Activated CD4-positive, alpha-beta T cell treated with anti-CD3 and anti-CD28 coated beads, Interleukin-2, Interleukin-6, amounts not matched to agents 100 ng/mL and 50 ng/mL, durations not matched to agents 16 hours and 8 hours (primary cell): ENCODE measurements at regions not wholly inside any gene's neighbourhood (a gene's known extent, or its start where the extent isn't known, plus 50 kb on each side); places are given as distances from the start of the nearest gene placed in this dataset.
"Not testable (repeated sequence)": the region's sequence is repeated elsewhere in the genome, so short reads cannot be mapped to it uniquely, and the experiment has no call there.

Experiments
- DNase-seq: peaks from one replicate; pipeline ENCODE4 v3.0.0-alpha.2; 2020

DNA sequence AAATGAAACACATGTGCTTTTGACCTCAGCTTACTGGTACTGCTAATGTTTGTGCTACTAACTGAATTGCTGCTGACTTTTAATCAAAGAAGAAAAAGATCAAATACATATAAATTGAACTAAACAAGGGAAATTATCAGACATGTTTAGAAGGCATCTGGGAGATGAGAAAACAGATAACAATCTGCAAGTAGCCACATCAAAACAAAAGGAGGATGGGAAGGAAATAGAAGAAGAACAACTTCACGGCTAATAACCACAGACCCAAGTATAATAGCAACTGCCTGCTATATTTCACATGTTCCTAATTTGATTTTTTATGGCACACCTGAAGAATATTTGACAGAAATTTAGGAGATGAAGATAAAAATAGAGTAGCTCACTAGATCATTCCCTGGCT, 542.6 kb upstream of the SYT4 start:
- DNase-seq: no peak

DNA sequence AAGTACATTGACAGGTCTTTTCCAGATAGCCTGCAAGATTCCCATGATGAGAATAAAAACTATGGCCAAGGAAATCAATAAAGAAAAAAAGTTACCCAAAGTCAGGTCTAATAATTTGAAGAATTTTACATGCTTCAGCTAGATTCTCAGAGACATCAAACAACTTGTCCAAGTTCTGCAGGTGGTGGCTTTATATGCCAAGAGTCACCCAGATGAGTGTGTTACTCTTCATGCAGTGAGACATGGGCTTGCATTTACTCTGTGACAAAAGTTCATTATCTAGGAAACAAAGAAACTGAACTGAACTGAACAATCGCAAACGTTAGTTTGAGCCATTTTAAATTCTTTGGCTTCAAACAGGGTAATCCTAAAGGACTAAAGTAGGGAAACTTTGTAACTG, 548.5 kb upstream of the SYT4 start:
- no peak for DNase-seq

DNA sequence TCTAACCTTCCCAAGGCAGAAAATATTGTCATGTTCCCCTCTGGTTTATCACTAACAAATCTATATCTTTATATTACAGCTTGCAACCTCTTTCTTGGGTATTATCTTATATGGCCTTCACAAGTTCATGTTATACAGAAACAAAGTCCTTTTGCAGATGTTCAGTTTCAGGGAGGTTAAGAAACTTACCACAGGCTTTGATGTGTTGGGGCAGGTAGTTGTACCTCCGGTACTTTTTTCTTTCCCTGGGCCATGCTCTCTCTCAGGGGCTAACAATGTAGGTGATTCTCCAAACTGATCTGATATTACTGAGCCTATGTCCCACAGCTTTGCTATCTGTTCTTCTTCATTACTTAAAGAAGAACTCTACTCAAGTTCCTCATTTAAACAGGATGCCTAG, 548.9 kb upstream of the SYT4 start:
- DNase-seq: no peak

DNA sequence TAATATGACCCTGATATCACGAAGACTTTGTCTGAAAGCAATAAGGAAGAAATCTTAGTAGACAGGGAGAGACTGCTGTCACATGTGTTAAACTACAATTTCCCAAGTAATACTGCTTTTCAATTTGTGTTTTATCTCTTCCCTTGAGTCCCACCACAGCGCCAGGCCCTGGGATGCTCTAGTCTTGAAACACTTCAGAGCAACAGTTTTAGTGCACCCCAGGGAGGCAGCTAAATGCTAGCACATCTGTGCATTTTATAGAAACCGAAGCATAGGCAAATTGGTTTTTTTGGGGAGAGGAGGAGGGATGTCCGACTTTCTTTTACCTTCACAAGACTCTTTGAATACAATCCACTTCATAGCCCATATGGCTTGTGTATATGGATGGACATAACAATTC, 550.0 kb upstream of the SYT4 start:
- no peak for DNase-seq

DNA sequence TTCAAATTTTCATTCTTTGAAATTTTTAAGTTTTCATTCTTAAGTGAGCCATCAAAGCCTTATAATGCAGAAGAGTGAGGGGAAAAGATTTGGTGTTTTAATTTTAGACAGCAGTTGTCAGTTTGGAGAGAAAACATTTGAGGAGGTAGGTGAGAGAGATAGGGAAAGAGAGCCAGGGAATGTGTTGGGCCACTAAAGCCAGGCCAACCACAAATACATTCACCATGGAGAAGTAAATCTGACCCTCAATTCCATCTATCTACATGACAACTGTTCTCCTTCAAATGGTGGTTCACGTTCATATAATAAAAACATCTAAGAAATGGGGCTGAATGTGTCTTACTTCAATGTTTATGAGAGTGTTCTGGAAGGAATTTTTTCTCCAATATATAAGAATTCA, 553.0 kb upstream of the SYT4 start:
- DNase-seq: no peak

DNA sequence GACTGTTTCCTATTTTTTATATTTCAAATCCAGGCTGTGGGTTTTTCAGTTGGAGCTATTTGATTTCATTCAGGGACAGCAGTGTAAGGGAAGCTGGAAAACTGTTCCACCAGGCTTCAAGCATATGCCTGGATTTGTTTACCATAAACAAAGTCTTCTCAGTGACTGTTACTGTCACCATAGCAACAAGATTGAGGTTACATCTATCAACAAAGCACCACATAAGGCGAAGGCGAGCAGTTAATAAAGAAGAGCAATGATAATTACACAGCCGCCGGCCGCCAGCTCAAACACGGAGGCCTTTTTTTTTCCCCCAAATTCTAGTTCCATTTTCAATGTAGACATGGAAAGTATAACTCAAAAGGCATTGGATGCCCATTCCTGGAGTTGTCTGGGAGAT, 553.7 kb upstream of the SYT4 start:
- DNase-seq: no peak

DNA sequence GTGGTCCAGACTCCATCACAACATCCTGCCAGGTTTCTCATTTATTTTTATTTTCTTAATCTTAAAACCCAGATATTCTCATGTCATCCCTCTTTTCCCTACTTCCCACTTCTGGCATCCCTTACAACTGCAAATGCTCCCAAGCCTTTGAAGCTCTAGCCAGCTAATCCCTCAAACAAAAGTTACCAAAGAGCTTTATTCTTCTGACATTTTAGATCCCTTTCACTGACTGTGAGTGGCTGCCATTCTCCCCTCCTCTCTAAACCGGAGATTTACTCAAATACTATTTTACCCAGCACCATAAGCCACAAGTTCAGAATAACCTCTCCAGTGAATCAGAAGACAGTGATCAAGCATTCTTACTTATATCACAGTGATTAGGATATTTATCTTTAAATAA, 569.0 kb upstream of the SYT4 start:
- no peak for DNase-seq

DNA sequence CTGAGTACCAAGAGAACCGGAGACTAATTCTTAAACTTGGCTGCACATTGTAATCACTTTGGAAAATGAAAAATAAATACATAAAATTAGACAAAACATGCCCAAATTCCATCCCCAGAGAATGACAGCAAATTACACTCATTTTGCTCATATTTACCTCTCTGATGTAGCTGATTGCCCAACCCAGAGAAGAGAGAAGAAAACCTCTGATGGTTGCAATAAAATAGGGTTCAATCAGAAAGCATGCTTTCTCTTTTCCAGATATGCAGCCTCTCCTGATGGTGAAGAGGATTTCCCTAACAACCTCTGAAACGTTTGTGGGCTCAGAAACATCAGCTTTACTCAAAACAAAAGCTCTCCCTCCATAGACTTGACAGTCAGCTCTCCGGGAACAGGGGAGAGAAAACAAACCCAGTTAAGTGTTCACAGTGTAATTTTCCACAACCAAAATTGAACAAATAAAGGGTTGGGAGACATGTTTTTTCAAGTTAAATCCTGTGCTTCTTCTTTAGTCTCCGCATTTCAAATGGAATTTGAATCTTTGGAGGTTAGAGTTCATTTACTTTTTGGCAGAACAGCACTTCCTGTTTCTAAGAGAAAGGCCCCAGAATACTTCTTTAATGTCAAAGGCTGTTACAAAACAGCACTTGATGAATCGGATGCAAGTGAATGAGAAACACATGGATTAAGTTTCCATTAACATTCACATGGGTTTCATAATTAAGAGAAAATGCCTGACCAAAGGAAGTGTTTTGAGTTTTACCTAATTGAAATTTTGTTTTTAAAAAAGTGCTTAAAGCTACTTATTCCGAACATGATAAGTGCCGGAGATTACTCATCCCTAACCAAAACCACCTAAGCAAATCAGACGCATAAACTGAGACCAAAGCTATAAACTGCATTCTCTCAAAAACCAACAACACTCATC, 570.1 kb upstream of the SYT4 start:
- no peak for DNase-seq

DNA sequence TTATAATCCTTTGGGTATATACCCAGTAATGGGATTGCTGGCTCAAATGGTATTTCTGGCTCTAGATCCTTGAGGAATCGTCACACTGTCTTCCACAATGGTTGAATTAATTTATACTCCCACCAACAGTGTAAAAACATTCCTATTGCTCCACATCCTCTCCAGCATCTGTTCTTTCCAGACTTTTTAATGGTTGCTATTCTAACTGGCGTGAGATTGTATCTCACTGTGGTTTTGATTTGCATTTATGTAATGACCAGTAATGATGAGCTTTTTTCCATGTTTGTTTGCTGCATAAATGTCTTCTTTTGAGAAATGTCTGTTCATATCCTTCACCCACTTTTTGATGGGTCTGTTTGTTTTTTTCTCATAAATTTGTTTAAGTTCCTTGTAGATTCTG, 572.5 kb upstream of the SYT4 start:
- DNase-seq: not testable (repeated sequence)

DNA sequence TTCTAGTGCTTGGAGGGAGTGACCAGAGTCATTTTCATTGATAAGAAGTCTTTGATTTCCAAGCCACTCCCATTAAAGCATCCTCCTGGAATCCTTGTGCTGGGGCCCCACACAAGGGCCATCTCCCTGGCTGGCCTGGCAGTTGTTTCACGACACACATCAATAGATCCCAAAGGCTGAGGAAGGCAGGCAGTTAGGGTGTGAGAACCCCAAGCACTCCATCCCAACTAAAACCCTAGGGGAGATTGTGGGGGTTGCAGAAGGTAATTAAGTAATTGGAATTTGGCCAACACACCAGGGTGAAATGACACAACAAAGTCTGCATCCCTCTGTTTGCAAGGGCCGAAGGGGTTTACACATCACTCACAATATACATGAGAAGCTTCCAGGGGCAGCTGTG, 578.1 kb upstream of the SYT4 start:
- DNase-seq: no peak

DNA sequence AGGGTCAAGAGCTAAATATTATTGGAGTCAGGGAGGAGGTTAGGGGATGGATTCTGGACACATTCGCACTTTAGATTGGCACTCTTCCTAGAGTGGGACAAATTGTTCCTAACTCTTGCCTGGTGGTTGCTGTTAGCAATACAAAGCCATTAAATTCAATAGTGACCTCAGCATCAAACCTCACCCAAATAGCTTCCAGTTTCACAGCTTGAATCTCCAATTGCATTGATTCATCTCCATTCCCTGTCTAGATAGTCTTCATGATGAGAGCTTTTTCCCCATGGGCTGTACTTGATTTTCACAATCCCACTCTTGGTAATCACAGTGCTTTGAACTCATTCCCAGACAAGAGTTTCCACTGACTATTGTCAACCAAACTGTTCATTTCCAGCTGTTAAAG, 585.9 kb upstream of the SYT4 start:
- no peak for DNase-seq

DNA sequence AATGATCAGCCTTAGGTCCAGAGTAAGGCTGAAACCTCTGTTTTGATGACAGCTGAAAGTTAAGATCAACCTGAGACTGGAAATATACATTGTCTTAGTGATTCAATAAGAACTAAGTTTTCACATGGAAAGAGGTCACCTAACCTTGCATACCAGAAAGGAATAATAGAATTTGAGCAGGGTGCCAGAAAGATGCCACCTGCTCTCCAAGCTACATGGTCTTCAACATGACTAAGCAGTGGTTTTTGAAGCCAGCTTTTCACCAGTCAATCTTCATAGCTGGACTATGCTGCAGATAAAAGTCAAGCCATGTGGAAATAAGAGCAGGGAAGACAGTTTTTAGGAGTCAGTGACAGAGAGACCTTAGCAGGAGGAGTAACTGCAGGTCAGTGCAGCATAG, 589.4 kb upstream of the SYT4 start:
- no peak for DNase-seq

DNA sequence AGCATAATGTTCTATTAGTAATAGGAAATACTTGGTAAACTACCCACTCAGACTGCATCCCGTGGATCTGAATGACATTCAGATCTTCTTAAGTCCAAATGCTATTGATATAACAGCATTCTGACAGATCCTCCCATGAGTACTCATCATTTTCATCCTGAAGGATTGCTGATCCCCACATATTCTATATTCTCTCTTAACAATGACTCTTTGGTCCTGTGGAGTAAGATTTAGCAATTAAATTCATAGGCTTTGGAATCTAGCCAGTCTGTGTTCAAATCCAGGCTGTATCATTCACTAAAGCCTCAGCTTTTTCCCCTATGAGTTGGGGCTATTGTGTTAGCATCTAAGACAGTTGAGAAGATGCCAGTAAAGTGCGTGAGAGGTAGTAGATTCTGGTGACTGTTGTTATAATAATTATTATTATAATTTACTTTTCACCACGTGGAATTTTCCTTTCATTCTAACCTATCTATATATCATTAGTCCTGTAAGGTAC, 591.3 kb upstream of the SYT4 start:
- DNase-seq: no peak

DNA sequence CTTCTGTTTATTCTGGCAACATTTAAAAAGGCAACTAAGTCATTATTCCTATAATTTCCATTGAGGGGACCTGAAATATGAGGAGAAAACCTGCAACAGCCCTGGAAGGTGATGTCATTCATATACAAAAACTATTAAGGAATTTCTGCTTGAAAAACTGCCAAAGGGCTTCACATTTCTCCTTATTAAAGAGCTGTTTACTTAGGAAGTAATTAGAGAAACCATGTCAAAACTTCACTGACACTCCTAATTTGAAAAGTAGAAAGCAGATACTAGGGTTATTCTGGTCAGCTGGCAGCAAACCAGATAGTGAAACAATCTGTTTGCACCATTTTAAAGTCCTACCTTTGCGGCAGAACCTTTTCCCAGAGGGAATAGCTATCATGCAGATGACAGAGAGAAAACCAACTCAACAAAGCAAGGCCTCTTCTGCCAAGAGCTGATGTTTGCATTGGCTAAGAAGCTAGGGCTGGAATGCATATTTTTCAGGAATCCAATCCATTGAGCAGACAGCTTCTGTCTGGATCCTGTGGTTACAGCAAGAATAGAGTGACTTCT, 592.2 kb upstream of the SYT4 start:
- no peak for DNase-seq

DNA sequence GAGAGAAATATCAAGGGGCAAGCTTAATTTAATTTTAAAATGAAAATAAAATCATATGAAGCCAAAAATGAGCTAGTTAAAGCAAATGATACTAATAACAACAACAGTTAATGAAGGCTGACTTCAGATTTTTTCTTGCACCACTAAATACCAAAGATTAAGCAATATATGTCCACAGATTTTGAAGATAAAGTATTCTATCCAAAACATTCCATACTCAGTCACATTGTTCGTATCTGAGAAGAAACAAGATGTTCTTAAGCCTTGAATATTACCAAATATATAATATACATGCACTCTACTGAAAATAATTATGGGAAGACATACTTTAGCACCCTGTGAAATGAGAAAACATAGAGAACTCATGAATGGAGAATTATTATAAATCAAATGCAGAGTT, 593.3 kb upstream of the SYT4 start:
- DNase-seq: no peak

DNA sequence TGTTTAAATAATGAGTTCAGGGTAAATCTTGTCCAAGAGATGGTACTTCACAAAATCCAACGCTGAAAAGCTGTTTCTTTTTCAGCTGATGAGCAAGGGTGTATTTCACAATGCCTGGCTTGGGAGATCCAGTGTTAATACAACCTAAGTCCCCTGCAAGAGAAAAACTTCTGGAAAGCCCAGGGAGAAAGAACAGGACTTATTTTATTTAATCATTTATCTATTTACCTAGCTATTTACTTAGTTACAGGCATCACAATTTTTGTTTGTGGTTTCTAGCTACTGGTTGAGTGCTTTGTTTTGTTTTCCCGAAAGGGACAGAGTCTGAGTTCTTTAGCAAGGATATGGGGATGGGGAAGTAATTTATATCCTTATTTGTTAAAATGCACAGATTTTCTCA, 598.2 kb upstream of the SYT4 start:
- DNase-seq: no peak

DNA sequence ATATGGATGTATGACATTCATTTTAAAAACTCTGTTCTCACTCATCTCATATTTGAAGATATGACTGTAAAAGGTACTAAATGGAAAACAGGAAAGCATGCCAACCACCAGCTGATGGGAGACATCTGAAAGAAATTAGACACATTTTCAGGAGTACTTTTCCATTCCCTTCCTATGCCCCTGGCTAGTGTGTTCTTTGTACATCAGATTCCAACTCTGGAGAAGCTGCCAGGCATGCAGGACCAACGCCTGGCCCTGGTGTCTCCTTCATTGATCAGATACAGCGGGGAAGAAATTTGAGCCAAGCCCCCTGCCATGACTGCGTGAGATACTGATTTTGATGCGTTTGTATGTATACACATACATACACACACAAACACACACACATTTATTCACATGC, 599.0 kb upstream of the SYT4 start:
- no peak for DNase-seq

DNA sequence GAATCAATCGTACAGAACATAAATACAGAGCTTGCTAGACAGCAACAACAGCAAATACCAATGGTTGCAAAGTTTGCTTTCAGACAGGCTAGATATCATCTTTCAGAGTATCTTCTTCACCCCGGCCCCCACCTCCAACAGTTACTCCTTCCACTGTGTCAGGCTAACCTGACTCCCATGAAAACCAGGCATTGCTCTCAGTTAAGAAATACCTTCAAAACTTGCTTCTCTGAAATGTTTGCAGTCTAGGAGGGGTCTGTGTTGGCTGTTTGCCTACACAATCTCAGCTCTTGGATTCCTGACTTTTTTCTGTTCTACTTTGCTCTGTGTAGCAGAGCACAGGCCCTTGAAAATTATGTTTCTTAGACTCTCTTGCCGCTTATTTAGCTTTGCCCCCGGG, 599.5 kb upstream of the SYT4 start:
- no peak for DNase-seq

DNA sequence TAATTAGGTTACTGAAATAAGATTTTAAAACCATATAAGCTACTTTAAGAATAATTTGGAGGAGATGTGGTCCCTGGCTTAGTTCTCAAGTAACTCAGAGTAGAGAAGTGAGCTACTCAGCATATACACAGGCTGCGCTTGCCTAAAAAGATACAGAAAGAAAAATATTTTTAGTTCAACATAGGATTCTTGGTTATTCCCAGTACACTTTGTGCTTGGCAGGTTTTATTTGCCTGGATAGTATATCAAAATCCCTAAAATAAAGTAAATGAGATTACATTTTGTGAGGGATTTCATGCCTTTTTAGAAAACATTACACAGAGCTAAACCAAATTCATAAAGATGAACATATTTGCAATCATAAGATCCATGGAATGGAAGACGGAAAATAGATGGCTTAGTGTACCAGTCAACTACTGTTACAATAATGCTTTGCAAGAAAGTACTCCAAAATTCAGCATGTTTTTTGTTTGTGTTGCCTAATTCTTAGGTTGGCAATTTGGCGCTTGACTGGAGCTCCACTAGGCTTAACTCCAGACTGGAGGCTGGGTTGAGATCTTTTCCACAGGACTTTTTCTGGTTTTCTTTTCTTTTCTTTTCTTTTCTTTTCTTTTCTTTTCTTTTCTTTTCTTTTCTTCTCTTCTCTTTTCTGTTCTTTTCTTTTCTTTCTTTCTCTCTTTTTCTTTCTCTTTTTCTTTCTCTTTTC, 600.5 kb upstream of the SYT4 start:
- no peak for DNase-seq

DNA sequence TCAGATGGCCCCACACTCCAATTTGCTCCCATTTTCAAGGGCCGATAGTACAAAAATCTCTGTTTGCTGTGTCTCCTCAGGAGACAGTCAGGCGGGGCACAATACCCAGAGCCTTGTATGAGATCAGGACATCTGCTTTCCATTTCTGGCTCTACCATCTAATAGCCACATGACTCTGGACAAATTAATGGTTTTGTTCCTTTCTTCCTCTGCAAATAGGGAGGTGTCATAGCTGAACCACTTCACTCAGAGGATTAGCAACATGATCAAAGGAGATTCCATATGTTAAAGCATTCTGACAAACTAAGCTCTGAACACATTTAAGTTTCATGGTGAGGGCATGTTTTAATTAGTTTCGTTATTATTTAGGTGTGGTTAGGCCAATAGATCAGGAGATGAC, 602.1 kb upstream of the SYT4 start:
- DNase-seq: no peak

DNA sequence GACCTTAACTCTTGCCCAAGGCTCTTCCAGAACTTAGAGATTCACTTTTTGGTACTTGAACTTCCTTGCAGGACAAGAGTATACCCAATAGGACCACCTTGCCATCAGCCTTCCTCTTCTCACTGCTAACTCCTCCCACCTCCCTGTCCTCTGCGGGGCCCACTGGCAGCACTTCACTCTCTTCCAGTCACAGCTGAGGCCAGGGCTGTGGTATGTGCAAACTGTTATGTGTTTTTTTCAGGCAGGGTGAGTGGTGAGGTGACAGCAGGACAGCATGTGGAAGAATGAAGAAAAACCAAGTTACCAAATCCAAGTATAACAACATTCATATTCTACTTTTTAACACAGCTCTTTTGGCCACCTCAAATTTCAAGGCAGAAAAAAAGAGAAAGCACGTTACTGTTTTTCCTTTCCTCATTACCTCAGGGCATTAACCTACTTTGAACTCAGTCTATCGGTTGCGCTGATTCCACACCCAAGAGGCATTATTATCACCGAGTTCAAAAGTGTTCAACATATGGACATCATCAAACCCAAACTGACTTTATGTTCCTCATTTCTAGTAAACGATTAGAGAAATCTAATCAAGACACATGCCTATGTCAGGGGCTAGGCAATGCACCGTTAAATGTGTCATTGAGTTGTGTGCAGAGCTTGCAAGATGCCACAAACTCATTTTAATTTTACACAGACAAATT, 605.2 kb upstream of the SYT4 start:
- no peak for DNase-seq

DNA sequence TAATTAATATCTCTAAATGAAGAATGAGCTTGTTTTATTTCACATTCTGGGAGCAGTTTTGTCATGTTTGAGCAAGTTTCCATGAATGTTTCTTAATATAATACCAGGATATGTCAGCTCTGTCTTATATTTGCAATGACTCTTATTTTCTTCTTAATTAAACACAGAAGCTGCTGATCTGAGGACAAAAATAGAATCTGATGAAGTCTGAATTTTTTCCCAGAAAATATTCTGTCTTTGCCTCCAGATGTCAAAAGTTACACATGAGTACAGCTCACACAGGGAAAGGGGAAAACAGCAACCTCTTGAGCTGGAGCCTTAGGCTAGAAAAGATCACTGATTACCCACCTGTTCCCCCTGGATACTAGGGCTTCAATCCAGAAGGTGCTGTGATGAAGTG, 606.6 kb upstream of the SYT4 start:
- DNase-seq: no peak

DNA sequence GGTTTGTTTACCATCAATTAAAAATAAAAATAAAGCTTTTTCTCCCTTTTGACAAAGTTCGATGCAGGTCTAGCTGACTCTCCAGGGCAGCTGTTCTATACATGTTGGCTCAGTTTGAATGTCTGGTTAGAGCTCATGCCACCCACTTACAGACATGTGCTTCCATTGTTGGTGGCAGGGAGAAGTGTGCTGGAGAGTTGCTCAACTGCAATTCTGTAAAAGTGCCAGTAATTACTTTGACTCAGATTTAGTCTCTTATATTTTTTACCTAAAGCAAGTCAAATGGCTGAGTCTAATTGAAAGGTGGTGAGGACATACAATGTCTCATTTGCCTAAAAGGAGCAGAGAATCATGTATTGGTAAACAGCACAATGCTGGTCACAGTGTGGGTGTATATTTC, 609.1 kb upstream of the SYT4 start:
- no peak for DNase-seq
